ENCODE measurements at regions not wholly inside any gene's neighbourhood (a gene's known extent, or its start where the extent isn't known, plus 50 kb on each side); places are given as distances from the start of the nearest gene placed in this dataset.

- no peak for FAIRE-seq
- no peak for TF ChIP-seq TAF1 (IDR thresholded peaks at IDR 0.05; ENCODE audit: borderline replicate concordance, low read depth, low read length)
- no peak for TF ChIP-seq POLR2AphosphoS5 (IDR thresholded peaks at IDR 0.05; ENCODE audit: low read depth, low read length)
- no peak for TF ChIP-seq POLR2A (IDR thresholded peaks at IDR 0.05; ENCODE audit: low read depth, low read length)
- no peak for DNase-seq (ENCODE audit: insufficient read length)
Measured at GRCh38 chr9:135221951-135222631, 134.6 kb downstream of the OLFM1 start.

- FAIRE-seq (no peak), DNase-seq (ENCODE audit: insufficient read length) (no peak)
- TF ChIP-seq TAF1 (IDR thresholded peaks at IDR 0.05; ENCODE audit: borderline replicate concordance, low read depth, low read length) = no peak
- no peak for TF ChIP-seq POLR2AphosphoS5 (IDR thresholded peaks at IDR 0.05; ENCODE audit: low read depth, low read length)
- TF ChIP-seq POLR2A (IDR thresholded peaks at IDR 0.05; ENCODE audit: low read depth, low read length) = no peak
Measured at GRCh38 chr9:135222881-135223760, 135.7 kb downstream of the OLFM1 start.

GRCh38 chr9:135223831-135224230 is 136.4 kb downstream of the OLFM1 start:
- no peak for FAIRE-seq
- no peak for DNase-seq (ENCODE audit: insufficient read length)
- no peak for TF ChIP-seq POLR2A (IDR thresholded peaks at IDR 0.05; ENCODE audit: low read depth, low read length)
- no peak for TF ChIP-seq TAF1 (IDR thresholded peaks at IDR 0.05; ENCODE audit: borderline replicate concordance, low read depth, low read length)
- TF ChIP-seq POLR2AphosphoS5 (IDR thresholded peaks at IDR 0.05; ENCODE audit: low read depth, low read length) = no peak

- TF ChIP-seq TAF1 (IDR thresholded peaks at IDR 0.05; ENCODE audit: borderline replicate concordance, low read depth, low read length) = no peak
- FAIRE-seq = no peak
- no peak for DNase-seq (ENCODE audit: insufficient read length)
Measured at GRCh38 chr9:135224286-135224877, 136.9 kb downstream of the OLFM1 start.

GRCh38 chr9:135224921-135225541 is 137.6 kb downstream of the OLFM1 start:
- FAIRE-seq (no peak), DNase-seq (ENCODE audit: insufficient read length) (no peak)
- no peak for TF ChIP-seq POLR2AphosphoS5 (IDR thresholded peaks at IDR 0.05; ENCODE audit: low read depth, low read length)
- no peak for TF ChIP-seq POLR2A (IDR thresholded peaks at IDR 0.05; ENCODE audit: low read depth, low read length)
- no peak for TF ChIP-seq TAF1 (IDR thresholded peaks at IDR 0.05; ENCODE audit: borderline replicate concordance, low read depth, low read length)

GRCh38 chr9:135225619-135226228 is 138.3 kb downstream of the OLFM1 start:
- TF ChIP-seq POLR2AphosphoS5 (IDR thresholded peaks at IDR 0.05; ENCODE audit: low read depth, low read length) (no peak), POLR2A (IDR thresholded peaks at IDR 0.05; ENCODE audit: low read depth, low read length) (no peak), TAF1 (IDR thresholded peaks at IDR 0.05; ENCODE audit: borderline replicate concordance, low read depth, low read length) (no peak)
- FAIRE-seq (no peak), DNase-seq (ENCODE audit: insufficient read length) (no peak)

GRCh38 chr9:135226369-135227050 is 139.0 kb downstream of the OLFM1 start:
- no peak for TF ChIP-seq TAF1 (IDR thresholded peaks at IDR 0.05; ENCODE audit: borderline replicate concordance, low read depth, low read length)
- TF ChIP-seq POLR2AphosphoS5 (IDR thresholded peaks at IDR 0.05; ENCODE audit: low read depth, low read length) = no peak
- TF ChIP-seq POLR2A (IDR thresholded peaks at IDR 0.05; ENCODE audit: low read depth, low read length) = no peak
- DNase-seq (ENCODE audit: insufficient read length) (no peak), FAIRE-seq (no peak)

- FAIRE-seq (no peak), DNase-seq (ENCODE audit: insufficient read length) (no peak)
- TF ChIP-seq TAF1 (IDR thresholded peaks at IDR 0.05; ENCODE audit: borderline replicate concordance, low read depth, low read length) (no peak), POLR2AphosphoS5 (IDR thresholded peaks at IDR 0.05; ENCODE audit: low read depth, low read length) (no peak), POLR2A (IDR thresholded peaks at IDR 0.05; ENCODE audit: low read depth, low read length) (no peak)
Measured at GRCh38 chr9:135227641-135228251, 140.3 kb downstream of the OLFM1 start.

- FAIRE-seq (no peak), DNase-seq (ENCODE audit: insufficient read length) (no peak)
- TF ChIP-seq POLR2AphosphoS5 (IDR thresholded peaks at IDR 0.05; ENCODE audit: low read depth, low read length) (no peak), TAF1 (IDR thresholded peaks at IDR 0.05; ENCODE audit: borderline replicate concordance, low read depth, low read length) (no peak), POLR2A (IDR thresholded peaks at IDR 0.05; ENCODE audit: low read depth, low read length) (no peak)
Measured at GRCh38 chr9:135228345-135228982, 141.0 kb downstream of the OLFM1 start.

All from GM12892 (cell line).